ENCODE measurements at regions not wholly inside any gene's neighbourhood (a gene's known extent, or its start where the extent isn't known, plus 50 kb on each side); places are given as distances from the start of the nearest gene placed in this dataset.

GRCh38 chr1:193807208-193807607, 620.8 kb upstream of the B3GALT2 start:
- DNase-seq = no peak

- no peak for DNase-seq
These were observed 620.0 kb upstream of the B3GALT2 start for GRCh38 chr1:193806079-193807048.

GRCh38 chr1:193799948-193800690, 613.7 kb upstream of the B3GALT2 start:
- no peak for DNase-seq

- no peak for DNase-seq
These were observed 613.0 kb upstream of the B3GALT2 start for GRCh38 chr1:193799371-193799770.

GRCh38 chr1:193794239-193794638, 607.8 kb upstream of the B3GALT2 start:
- no peak for DNase-seq

DNA sequence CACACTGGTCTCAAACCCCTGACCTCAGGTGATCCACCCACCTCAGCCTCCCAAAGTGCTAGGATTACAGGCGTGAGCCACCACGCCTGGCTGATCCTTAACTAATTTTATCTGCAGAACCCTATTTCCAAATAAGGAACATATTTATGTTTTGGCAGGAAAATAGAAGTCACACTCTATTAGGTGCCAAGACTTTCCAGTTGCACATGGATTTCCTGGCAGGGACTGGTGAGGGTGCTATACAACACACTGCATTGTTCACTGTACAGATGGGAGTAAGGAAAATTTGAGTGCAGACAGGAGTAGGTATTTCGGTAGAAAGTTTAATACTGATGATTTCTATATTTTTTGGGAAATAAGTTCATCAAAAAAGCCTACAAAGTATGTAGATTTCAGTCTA, 605.3 kb upstream of the B3GALT2 start:
- no peak for DNase-seq

DNA sequence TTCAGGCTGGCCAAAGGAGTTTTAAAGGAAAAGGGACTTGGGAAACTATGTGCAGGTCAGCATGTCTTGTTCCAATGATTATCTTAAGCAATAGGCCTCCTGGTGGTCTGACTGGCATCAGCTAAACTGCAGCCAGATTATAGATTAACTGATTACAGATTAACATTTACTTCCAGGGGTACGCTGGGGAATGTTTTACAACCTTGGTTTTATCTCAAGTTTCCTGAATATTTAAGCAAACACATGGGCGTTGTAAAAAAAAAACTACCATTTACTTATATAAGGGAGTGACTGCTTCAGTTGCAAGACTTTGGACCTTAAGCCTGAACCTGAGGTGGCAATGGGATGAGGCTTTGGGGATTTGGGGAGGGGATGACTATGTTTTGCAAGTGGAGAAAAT, 600.6 kb upstream of the B3GALT2 start:
- DNase-seq = no peak

- DNase-seq = no peak
These were observed 599.5 kb upstream of the B3GALT2 start for GRCh38 chr1:193785850-193786420.

DNA sequence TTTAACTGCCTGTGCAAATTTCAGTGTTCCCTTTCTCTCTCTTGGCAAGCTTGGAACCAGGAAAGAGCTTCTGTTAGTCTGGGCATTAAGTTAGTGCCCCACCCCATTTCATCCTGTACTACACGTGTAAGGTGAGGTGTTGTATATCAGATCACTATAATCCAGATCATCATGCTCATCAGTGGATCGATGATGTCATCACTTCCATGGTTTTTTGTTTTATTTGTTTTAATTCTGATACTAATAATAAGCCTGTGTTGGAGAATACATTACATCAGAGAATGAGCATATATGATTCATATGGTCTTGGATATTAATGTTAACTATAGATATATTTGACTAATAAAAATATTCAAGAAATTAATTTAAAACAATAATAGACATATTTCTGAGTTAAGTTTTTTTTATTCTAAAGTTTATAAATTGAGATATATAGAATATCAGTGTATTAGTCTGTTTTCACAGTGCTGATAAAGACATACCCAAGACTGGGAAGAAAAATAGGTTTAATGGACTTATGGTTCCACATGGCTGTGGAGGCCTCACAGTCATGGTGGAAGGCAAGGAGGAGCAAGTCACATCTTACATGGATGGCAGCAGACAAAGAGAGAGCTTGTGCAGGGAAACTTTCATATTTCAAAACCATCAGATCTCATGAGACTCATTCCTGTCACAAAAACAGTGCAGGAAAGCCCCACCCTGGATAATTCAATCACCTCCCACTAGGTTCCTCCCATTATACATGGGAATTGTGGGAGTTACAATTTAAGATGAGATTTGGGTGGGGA, 588.3 kb upstream of the B3GALT2 start:
- no peak for DNase-seq

GRCh38 chr1:193771596-193771995, 585.2 kb upstream of the B3GALT2 start:
- DNase-seq = no peak

DNA sequence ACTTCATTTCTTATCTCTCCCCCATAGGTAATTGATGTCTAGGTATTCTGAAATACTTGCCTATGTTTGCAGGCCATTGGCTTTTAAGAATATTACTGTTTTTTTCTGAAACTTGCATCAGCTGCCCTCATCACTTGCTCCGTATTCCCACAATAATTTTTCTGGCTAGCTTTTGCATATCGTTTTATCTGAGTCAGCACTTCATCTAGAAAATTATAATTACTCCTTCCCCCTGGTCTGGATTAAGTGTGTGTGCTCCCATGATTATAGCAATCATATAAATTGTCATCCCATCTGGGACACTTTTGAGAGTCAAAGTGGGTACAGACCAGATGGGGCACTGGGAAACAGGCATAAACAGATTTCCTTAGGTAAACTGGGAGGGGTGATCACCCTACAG, 583.2 kb upstream of the B3GALT2 start:
- DNase-seq = no peak

- DNase-seq = no peak
These were observed 581.5 kb upstream of the B3GALT2 start for GRCh38 chr1:193767886-193768285.

- DNase-seq = no peak
These were observed 579.9 kb upstream of the B3GALT2 start for GRCh38 chr1:193766329-193766728.

- DNase-seq = no peak
These were observed 576.9 kb upstream of the B3GALT2 start for GRCh38 chr1:193763266-193763665.

- DNase-seq = no peak
These were observed 575.8 kb upstream of the B3GALT2 start for GRCh38 chr1:193762236-193762635.

DNA sequence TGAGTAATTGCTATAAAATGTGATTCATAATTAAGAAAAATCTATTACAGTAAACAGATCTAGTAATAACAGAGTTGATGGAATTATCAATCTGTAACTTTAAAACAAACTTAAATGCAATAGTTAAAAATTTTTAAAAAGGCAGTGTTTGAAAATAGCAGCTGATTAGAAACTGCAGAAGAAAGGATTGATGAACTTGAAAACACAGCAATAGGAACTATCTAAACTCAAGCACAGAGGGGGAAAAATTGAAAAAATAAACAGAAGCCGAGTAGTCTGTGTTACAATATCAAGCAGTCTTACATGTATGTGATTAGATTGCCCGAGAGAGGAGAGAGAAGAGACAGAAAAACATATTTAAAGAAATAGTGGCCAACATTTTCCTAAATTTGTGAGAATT, 569.0 kb upstream of the B3GALT2 start:
- no peak for DNase-seq

- DNase-seq = no peak
These were observed 568.5 kb upstream of the B3GALT2 start for GRCh38 chr1:193754732-193755427.

DNA sequence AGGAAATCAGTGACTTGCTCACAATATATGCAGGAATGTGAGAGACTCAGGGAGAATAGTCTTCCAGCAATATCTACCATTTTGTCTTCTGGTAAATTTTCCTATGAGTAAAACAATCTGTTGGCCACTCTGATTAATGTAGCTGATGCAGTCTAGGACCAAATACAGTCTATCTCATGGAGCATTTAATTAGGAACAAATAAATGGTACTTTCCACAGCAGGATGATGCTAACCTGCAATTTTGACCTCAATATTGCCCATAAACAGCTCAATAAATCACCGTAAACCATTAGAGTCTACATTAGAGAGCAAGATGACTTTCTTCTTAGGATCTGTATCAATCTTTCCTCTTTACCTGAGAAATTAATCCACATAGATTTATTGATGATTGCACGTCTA, 567.7 kb upstream of the B3GALT2 start:
- DNase-seq = no peak

DNA sequence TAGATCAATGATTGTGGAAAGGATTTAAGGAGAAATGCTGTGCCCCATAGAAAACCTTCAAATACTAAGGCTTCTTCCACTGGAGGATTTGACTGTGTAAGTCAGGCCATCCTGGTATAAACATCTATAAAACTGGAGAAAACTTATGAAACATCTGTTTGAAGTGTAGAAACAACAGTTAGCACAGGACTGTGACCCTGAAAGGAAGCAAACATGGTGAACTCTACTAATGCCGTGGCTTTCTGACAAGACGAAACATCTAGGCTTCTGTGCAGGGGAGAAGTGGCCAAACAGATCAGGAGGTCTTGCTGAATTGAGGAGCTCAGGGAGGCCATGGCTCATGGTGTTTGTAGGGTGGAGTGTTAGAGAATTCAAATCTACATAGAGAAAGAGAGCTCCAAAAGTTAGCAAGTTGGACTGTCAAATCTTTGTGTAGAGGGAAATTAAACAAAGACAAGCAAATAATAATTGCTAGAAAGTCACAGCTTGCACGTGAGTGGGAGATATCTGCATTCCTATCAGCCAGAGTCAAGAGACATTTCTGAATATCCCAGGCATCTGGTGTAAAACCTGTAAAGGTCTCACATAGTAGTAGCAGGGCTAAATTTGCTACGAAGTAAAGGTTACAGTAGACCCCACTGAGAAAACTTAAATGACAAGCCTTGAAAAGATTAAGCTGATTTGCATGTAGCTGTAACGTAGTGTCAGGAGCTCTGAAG, 566.8 kb upstream of the B3GALT2 start:
- DNase-seq = no peak

DNA sequence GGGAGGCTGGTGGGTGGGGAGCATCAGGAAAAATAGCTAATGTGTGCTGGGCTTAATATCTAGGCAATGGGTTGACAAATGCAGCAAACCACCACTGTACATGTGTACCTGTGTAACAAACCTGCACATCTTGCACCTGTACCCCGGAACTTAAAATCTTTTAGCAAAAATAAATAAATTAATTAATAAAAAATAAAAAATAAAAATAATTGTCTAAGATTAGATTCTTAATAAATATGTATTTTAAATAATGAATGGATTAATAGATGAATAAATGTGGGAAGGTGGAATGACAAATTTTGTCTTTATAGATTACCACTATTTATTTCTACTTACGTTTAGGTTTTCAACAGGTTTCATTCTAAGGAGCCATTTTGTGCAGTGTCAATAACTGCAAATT, 563.5 kb upstream of the B3GALT2 start:
- DNase-seq = no peak

DNA sequence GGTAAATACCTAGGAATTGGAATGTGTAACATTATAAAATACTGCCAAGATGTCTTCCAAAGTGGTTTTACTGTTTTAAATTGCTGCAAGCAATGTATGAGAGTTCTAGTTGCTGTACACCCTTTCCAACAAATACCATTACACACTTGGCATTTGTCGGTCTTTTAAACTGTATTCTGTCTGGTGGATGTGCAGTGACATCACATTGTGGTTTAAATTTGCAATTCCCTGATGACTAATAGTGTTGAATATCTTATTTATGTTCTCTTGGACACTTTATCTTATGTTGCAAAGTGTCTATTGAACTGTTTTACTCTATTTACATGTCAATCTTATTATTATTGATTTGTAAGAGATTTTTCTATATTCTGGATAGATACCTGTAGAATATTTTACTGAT, 561.2 kb upstream of the B3GALT2 start:
- no peak for DNase-seq

DNA sequence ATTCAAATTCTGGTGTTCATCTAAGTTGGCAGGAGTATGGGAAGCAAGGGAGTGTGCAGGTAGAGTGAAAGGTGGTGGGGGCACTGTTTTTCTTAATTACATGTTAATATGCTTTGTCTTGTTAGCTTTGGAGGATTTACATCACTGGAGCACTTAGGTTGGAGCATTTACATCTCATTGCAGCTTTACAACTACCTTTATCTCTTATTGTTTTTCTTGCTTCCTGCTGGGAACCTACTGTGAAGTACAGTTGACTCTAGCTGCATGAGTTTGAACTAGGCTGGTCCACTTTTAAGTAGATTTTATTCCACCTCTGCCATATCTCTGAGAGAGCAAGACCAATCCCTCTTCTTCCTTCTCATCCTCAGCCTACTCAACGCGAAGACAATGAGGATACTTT, 554.8 kb upstream of the B3GALT2 start:
- no peak for DNase-seq
